ENCODE measurements at regions not wholly inside any gene's neighbourhood (a gene's known extent, or its start where the extent isn't known, plus 50 kb on each side); places are given as distances from the start of the nearest gene placed in this dataset.

DNA sequence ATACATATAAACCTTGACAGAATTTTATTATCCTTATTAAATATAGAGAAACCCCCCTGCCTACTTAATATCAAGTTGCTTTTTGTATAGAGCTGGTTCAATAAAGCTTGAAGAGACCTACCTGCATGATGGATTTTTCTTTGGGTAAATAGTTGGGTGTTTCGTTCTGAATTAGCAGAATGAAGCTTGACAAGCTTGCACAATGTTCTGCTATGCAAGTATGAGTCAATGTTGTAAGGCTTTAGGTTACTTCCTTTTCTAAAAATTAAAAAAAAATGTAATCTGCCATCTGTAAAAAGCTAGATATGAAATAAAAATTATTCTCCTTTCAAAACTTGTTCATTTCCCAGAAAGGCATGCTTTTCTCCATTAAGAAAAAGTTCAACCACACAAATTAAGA is 1662.6 kb upstream of the SEL1L start:
- TF ChIP-seq, protein P1, sequence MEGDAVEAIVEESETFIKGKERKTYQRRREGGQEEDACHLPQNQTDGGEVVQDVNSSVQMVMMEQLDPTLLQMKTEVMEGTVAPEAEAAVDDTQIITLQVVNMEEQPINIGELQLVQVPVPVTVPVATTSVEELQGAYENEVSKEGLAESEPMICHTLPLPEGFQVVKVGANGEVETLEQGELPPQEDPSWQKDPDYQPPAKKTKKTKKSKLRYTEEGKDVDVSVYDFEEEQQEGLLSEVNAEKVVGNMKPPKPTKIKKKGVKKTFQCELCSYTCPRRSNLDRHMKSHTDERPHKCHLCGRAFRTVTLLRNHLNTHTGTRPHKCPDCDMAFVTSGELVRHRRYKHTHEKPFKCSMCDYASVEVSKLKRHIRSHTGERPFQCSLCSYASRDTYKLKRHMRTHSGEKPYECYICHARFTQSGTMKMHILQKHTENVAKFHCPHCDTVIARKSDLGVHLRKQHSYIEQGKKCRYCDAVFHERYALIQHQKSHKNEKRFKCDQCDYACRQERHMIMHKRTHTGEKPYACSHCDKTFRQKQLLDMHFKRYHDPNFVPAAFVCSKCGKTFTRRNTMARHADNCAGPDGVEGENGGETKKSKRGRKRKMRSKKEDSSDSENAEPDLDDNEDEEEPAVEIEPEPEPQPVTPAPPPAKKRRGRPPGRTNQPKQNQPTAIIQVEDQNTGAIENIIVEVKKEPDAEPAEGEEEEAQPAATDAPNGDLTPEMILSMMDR (IDR thresholded peaks at IDR 0.05; ENCODE audit: low read length): no peak
- TF ChIP-seq EZH2 (IDR thresholded peaks at IDR 0.05; ENCODE audit: borderline replicate concordance, low read length): no peak
